Panc1 (cell line): ENCODE measurements at regions not wholly inside any gene's neighbourhood (a gene's known extent, or its start where the extent isn't known, plus 50 kb on each side); places are given as distances from the start of the nearest gene placed in this dataset.

Experiments used
- CTCF ChIP-seq: fragments of 450-650 bp; IDR thresholded peaks from 2 replicates; pipeline ENCODE4 v1.5.1; 2017; ENCODE audit warnings: mild to moderate bottlenecking
- POLR2AphosphoS5 ChIP-seq: IDR thresholded peaks from 2 replicates; pipeline ENCODE4 v1.6.1; 2012; ENCODE audit warnings: mild to moderate bottlenecking, low read depth, low read length, moderate library complexity
- REST ChIP-seq, 2 experiments: IDR thresholded peaks; 2 replicates each; pipeline ENCODE4 v1.6.1; 2011 to 2012; ENCODE audit warnings: low read depth in 2 of 2, control low read depth in 1 of 2, low read length in 1 of 2, mild to moderate bottlenecking in 1 of 2, moderate library complexity in 1 of 2; ENCODE audit not compliant: insufficient read depth in 1 of 2

GRCh38 chr7:109391240-109391639 is 821.6 kb downstream of the DNAJB9 start:
- no peak for TF ChIP-seq CTCF
- TF ChIP-seq REST (IDR thresholded peaks at IDR 0.05; ENCODE audit: insufficient read depth in 1 of 2, low read depth in 2 of 2, low read length in 1 of 2), result no peak
- TF ChIP-seq POLR2AphosphoS5, result no peak
